NCI-H2107 treated with DMSO at 0.1 percent for 48 hours (cell line): ENCODE measurements at regions not wholly inside any gene's neighbourhood (a gene's known extent, or its start where the extent isn't known, plus 50 kb on each side); places are given as distances from the start of the nearest gene placed in this dataset.

Source experiments
- DNase-seq: peaks from one replicate; lab custom pipeline; 2025; ENCODE audit not compliant: unreplicated experiment; lab: John Stamatoyannopoulos, UW

DNA sequence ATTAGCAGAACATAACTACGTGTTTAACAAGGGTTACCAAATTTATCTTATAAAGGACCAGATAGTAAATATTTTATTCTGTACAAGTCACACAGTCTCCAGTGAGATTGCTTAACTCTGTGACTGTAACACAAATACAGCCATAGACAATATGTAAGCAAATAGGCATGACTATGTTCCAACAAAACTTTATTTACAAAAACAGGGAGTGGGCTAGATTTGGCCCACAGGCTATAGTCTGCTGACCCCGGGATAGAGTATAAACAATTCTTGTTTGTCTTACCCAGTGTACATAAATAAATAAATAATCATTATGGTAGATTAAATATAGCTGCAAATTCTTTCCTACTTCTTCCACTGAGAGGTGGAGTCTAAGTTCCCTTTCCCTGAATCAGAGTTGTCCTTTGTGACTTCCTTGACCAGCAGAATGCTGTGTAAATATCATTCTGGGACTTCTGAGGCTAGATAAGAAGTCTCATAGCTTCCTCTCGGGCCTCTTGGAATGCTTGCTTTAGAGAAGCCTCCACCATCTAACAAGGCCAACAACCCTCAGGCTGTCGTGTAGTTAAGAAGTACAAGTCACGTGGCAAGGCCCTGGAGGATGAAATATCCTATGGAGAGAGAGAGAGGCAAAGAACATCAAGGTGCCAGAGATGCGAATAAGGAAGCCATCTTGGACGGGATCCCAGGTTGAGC is 59.1 kb upstream of the TMEM244 start:
- no peak for DNase-seq

DNA sequence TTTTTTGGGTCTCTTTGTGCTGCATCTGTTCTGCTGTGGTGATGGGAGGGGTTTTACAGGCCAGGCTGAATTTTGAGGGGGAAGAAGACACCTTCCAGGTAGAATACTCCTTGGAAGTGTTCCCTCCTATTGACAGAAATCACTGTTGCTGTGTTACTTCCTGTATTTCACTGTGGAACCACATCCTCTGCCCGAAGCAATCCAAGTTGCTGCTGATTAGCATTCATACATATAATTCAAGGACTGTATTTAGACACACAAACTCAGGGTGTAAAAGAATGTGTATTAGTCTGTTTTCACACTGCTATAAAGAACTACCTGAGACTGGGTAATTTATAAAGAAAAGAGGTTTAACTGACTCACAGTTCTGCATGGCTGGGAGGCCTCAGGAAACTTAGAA is 50.6 kb upstream of the TMEM244 start:
- no peak for DNase-seq
